ENCODE measurements at regions not wholly inside any gene's neighbourhood (a gene's known extent, or its start where the extent isn't known, plus 50 kb on each side); places are given as distances from the start of the nearest gene placed in this dataset.
"Not testable (repeated sequence)": the region's sequence is repeated elsewhere in the genome, so short reads cannot be mapped to it uniquely, and the experiment has no call there.

- DNase-seq (ENCODE audit: insufficient read length, low spot score) (no peak), FAIRE-seq (no peak)
- no peak for TF ChIP-seq CTCF (IDR thresholded peaks at IDR 0.05; ENCODE audit: insufficient read depth, missing control alignments)
Observed at GRCh38 chr1:95790136-95790535, 556.1 kb downstream of the RWDD3 start.

GRCh38 chr1:95793893-95794292, 559.9 kb downstream of the RWDD3 start:
- TF ChIP-seq CTCF (IDR thresholded peaks at IDR 0.05; ENCODE audit: insufficient read depth, missing control alignments): peak; percentile 24
- peak; percentile 48 for FAIRE-seq

GRCh38 chr1:95797761-95798160, 563.8 kb downstream of the RWDD3 start:
- FAIRE-seq; DNase-seq (ENCODE audit: insufficient read length, low spot score): not testable (repeated sequence)

More at GRCh38 chr1:95793893-95794292, 559.9 kb downstream of the RWDD3 start:
- DNase-seq (ENCODE audit: insufficient read length, low spot score): no peak

GRCh38 chr1:95806171-95806570, 572.2 kb downstream of the RWDD3 start:
- FAIRE-seq (no peak), DNase-seq (ENCODE audit: insufficient read length, low spot score) (no peak)
- TF ChIP-seq CTCF (IDR thresholded peaks at IDR 0.05; ENCODE audit: insufficient read depth, missing control alignments): no peak

GRCh38 chr1:95809391-95809790, 575.4 kb downstream of the RWDD3 start:
- no peak for FAIRE-seq
- DNase-seq (ENCODE audit: insufficient read length, low spot score): no peak
- TF ChIP-seq CTCF (IDR thresholded peaks at IDR 0.05; ENCODE audit: insufficient read depth, missing control alignments): no peak

GRCh38 chr1:95815511-95815910, 581.5 kb downstream of the RWDD3 start:
- no peak for TF ChIP-seq CTCF (IDR thresholded peaks at IDR 0.05; ENCODE audit: insufficient read depth, missing control alignments)
- no peak for DNase-seq (ENCODE audit: insufficient read length, low spot score)
- no peak for FAIRE-seq

- no peak for FAIRE-seq
- no peak for DNase-seq (ENCODE audit: insufficient read length, low spot score)
- no peak for TF ChIP-seq CTCF (IDR thresholded peaks at IDR 0.05; ENCODE audit: insufficient read depth, missing control alignments)
Observed at GRCh38 chr1:95829556-95829955, 595.5 kb downstream of the RWDD3 start.

- DNase-seq (ENCODE audit: insufficient read length, low spot score) (no peak), FAIRE-seq (no peak)
- TF ChIP-seq CTCF (IDR thresholded peaks at IDR 0.05; ENCODE audit: insufficient read depth, missing control alignments): no peak
Observed at GRCh38 chr1:95832370-95832769, 598.4 kb downstream of the RWDD3 start.

All from D721Med (cell line).